ENCODE measurements at regions not wholly inside any gene's neighbourhood (a gene's known extent, or its start where the extent isn't known, plus 50 kb on each side); places are given as distances from the start of the nearest gene placed in this dataset.
"Not testable (repeated sequence)": the region's sequence is repeated elsewhere in the genome, so short reads cannot be mapped to it uniquely, and the experiment has no call there.

- DNase-seq (ENCODE audit: low read depth) = not testable (repeated sequence)
These were observed 147.4 kb downstream of the NPIPB11 start for GRCh38 chr16:29258946-29259634.

DNA sequence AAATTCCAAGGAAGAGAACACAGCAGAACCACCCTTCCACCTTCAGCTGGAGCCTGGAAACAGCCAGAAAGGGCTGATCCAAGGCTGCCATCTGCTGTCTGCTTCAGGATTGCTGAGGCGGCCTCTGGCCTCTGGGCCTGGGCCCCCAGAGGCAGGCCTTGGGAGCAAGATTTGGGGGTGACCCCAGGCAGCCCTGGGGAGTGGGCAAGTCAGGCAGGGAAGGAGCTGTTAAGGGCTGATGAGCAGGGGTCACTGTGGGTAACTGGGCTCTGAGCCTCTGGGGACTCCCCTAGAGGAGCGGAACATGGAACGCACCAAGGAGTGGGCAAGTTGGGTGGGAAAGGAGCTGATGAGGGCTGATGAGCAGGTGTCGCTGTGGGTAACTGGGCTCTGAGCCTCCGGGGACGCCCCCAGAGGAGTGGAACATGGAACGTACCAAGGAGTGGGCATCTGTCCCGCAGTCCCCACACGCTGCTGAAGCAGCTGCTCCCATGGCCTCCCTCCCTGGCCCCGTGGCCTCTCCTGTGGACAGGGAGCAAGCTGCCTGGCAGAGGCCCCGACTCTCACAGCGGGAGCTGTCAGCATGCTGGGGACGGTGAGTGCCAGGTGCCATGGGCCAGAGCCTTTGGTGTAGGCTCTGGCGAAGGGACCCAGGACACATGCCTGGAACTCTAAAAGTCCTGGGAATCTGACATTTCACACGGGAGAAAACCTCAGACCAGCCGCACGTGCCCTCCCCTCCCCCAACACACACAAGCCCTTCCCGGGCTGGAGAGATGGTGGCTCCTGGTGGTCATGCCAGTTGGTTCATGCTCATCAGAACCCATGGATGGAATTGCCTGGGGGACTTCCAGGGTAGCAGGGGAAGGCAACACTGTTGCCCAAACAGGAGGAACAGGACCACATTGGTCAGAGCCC is 148.8 kb downstream of the NPIPB11 start:
- not testable (repeated sequence) for DNase-seq (ENCODE audit: low read depth)

DNA sequence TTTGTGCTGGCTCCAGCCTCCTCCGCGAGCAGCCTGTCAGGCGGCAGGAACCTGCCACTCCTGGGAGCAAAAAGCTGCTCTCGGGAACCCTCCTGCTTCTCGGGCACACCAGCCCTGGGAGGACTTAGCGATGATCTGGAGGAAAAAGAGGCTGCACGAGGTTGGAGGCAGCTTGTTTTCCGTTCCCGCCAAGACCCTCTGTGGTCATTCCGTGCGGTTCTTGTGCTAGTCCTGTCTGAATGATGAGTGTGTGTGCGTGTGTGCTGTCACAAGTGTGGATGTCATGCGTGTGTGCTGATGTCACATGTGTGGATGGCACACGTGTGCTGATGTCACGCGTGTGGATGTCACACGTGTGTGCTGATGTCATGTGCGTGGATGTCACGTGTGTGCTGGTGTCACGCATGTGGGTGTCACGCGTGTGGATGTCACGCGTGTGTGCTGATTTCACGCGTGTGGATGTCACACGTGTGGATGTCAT is 150.0 kb downstream of the NPIPB11 start:
- no peak for DNase-seq (ENCODE audit: low read depth)

GRCh38 chr16:29255957-29256356 is 150.6 kb downstream of the NPIPB11 start:
- not testable (repeated sequence) for DNase-seq (ENCODE audit: low read depth)

DNA sequence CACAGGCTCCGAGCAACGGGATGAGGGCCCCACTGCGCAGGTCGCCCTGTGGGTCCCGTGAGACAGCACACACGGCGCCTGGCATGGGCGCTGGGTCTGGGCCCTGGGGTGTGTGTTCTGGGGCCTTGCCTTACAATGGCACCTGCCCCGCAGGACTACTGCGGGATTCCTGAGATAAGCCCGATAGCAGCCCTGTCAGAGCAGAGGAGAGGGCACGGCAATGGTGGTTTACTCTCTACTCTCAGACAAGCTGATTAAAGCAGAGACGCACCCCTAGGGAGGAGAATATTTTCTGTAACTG is 151.1 kb downstream of the NPIPB11 start:
- DNase-seq (ENCODE audit: low read depth) = not testable (repeated sequence)

GRCh38 chr16:29254676-29255495 is 151.6 kb downstream of the NPIPB11 start:
- no peak for DNase-seq (ENCODE audit: low read depth)

GRCh38 chr16:29253716-29254590 is 152.6 kb downstream of the NPIPB11 start:
- DNase-seq (ENCODE audit: low read depth) = not testable (repeated sequence)

DNA sequence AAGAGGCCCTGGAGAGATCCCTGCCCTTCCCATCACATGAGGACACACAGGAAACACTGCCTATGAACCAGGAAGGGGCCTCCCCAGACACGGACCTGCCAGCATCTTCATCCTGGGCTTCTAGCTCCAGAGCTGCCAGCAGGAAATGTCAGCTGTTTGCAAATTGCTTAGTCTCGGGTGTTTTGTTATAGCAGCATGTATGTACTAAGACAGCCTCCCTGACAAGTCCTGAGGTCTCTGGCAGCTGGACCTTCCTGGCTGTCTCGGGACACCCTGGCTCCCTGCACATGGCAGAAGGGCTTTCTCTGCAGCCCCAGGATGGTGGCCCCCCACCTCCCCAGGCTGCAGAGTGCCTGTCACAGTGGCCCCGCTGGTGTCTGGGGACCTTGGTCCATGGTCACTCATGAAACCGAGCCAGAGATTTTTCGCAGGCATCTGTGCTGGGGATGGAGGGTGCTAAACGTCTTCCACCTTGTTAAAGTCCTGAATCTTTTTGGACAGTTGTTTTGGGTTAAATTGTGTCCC is 153.4 kb downstream of the NPIPB11 start:
- not testable (repeated sequence) for DNase-seq (ENCODE audit: low read depth)

DNA sequence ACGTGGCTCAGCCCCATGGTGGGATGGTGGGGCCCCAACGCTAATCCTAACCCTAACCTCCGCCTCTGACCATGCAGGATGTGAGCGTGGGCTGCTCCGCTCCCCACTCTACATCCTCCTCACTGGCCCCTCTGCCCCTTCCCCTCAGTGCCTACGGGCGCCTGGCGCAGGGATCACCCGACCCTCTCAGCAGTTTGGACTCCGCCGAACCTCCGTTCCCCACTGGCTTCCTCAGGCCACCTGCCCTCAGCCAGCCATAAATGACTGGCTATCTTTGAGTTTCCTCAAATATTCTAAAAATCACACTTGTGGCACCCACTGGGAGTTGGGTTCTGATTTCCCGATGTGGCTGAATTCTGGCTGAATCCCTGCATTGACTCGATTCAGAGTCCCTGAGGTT is 154.2 kb downstream of the NPIPB11 start:
- DNase-seq (ENCODE audit: low read depth) = not testable (repeated sequence)

DNA sequence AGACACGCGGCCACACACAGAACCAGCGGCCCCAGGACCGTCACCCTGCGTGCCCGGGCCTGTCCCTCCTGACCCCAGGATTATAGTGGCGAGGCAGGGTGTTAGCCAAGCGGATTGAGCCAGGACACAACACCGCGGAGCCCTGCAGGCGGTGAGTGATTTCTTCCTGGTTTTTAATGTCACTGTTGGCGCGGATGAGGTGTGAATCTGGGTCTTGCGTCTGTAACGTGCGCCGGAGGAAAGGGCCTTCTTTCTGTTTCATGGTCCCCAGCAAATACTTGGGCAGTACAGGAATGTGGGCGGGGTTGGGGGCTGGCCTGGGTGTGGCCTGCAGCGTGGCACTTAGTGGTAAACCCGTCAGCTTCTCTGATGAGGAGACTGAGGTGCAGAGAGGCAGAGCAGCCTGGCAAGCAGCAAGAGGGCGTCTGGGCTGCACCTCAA is 154.9 kb downstream of the NPIPB11 start:
- not testable (repeated sequence) for DNase-seq (ENCODE audit: low read depth)

GRCh38 chr16:29250923-29251434 is 155.5 kb downstream of the NPIPB11 start:
- not testable (repeated sequence) for DNase-seq (ENCODE audit: low read depth)

DNA sequence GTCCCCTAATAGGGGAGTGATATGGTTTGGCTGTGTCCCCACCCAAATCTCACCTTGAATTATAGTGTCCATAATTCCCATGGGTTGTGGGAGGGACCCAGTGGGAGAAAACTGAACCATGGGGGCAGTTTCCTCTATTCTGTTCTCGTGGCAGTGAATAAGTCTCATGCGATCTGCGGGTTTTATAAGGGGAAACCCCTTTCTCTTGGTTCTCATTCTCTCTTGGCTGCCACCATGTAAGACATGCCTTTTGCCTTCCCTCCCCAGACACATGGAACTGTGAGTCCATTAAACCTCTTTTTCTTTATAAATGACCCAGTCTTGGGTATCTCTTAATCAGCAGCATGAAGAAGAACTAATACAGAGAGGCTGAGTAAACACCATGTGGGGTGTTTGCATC is 156.0 kb downstream of the NPIPB11 start:
- DNase-seq (ENCODE audit: low read depth) = not testable (repeated sequence)

GRCh38 chr16:29248940-29249318 is 157.6 kb downstream of the NPIPB11 start:
- not testable (repeated sequence) for DNase-seq (ENCODE audit: low read depth)

DNA sequence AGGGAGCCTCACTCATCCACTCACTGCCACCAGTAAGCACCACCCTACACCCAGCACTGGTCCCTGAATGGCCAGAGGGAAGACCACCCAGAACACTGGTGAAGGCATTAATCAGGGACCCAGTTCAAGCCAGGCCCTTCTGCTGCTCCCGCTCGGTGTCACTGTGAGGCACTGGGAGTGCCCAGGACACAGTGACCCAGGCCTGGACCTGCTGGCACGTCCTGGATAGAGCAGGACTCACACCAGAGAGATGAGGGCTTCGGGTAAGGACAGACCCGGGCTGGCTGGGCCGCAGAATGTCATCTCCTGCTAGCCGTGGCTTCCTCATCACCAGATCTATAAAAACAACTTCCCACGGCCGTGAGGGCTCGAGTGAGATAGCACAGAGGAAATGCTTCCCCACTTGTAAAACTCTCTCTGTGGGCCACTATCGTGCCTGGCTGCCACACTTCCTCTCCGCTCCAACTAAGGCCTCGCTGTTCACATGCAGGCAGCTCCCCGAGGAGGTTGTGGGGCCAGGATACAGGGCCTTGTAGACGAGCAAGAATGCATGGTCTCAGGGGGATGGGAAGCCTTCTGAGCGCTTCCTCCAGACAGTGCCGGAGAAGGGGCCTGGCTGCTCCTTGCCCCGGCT is 158.1 kb downstream of the NPIPB11 start:
- not testable (repeated sequence) for DNase-seq (ENCODE audit: low read depth)

GRCh38 chr16:29246091-29246490 is 160.4 kb downstream of the NPIPB11 start:
- DNase-seq (ENCODE audit: low read depth) = not testable (repeated sequence)

DNA sequence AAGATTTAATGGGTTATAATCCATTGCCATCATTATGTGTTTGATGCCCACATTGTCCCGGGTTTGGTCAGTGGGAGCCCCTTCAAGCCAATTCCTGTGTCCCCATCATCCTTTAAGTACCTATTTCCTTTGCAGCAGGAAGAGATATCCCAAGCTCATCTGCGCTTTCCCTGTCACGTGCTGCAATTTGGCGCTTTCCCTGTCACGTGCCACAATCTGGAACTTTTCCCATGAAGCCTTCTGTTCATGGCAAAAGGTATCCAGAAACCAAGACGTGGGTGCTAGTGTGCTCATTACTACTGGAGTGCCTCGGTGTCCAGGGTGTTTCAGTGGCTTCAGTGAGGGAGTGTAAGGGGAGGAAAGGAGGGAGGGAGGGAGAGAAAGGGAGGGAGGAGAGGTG is 168.5 kb downstream of the NPIPB11 start:
- DNase-seq (ENCODE audit: low read depth) = no peak

DNA sequence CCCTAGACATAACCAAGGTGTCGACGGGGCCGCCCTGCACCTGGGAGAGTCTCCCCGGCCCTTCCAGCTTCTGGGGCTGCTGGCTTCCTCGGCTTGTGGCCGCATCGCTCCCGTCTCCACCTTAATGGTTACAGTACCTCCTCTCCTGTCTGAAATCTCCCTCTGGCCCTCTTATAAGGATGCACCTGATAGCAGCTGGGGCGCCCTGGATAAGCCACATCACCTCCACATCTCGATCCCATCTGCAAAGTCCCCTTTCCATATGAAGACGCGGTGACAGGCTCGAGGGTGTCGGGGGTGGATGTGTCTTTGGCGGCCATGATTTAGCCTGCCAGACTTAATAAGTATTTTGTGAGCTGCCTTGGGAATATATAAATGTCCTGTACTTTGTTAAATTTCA is 169.0 kb downstream of the NPIPB11 start:
- DNase-seq (ENCODE audit: low read depth) = not testable (repeated sequence)

GRCh38 chr16:29237023-29237422 is 169.5 kb downstream of the NPIPB11 start:
- not testable (repeated sequence) for DNase-seq (ENCODE audit: low read depth)

DNA sequence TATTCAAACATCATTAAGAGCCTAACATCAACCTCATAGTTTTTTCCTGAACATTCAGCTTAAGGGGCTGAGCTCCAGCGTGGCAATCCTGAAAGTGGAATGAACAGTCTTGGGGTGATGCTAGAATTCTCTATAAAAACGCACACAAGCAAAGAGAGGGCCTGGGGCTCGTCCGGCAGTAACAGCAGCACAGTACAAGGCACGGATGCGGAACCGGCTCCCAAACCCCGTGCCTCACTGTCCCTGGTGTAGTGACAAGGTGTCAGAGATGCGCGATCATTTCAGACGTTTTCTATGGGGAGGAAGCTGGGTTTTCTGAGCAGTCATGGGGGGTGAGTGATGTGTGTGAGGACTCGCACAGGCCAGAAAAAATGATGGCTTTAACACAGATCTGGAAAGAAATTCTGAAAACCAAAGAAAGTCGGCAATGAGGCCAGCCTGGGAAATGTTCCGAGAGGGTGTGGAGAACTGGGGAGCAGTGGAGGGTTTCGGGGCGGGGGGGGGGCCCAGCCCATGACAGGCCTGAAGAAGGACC is 170.6 kb downstream of the NPIPB11 start:
- DNase-seq (ENCODE audit: low read depth) = not testable (repeated sequence)

Measured in stimulated activated CD8-positive, alpha-beta memory T cell treated with anti-CD3 and anti-CD28 coated beads, Interleukin-7, amount 100 ng/mL, for 24 hours (primary cell).